Right lung (tissue), 2 donors: ENCODE measurements at regions not wholly inside any gene's neighbourhood (a gene's known extent, or its start where the extent isn't known, plus 50 kb on each side); places are given as distances from the start of the nearest gene placed in this dataset.
A peak's percentile ranks its signal among the peaks of the same experiment; 100 is the strongest.

ENCODE experiments used
- DNase-seq, 2 donors: peaks; one replicate each; pipeline ENCODE4 v3.0.0-alpha.2; 2013

DNA sequence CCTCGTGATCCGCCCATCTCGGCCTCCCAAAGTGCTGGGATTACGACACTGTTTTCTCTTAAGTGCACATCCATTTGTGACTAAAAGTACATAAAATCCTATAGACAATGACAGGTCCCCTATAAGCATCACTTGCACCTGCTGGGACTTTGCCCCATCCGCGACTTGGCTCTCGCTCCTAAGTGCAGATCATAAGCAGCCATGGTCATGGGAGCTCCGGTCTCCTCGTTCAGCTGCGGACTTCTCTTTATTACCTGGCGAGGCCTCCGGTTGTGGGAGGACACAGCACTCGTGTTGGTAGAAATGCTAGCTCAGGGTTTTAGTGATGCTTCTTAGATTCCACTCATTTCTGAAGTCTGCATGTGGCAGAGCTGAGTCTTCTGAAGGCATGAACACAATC, 92.7 kb upstream of the ST6GAL2 start:
- no peak for DNase-seq

DNA sequence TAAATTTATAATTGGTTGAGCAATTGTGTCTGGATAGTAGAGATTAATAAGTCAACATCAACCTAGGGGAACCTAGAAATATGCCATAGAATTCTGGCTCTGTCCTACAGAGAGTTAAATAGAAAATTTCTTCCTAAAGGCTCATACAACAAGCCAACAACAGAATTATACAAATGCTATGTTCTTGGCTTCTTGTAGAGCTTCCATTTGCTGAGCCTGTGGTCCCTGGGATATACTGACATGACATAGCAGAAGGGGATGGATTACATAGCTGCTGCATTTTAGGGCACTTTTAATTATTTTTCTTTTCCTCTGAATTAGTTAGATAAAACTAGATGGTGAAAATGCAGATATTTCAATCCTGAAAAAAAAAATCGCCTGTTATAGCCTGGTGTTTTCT, 95.5 kb upstream of the ST6GAL2 start:
- no peak for DNase-seq

DNA sequence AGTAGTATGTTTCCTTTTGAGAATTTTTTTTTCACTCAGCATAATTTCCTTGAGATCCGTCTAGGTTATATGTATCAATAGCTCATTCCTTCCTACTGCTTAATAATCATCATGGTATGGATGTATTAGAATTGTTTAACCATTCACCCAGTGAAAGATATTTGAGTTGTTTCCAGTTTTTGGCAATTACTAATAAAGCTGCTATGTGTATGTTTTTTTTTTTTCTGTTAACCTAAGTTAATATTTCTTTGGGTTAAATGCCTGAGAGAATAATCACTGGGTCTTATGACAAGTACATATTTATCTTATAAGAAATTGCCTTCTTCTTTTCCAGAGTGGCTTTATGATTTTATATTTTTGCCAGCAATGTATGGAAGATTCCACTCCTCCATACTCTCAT, 96.4 kb upstream of the ST6GAL2 start:
- DNase-seq, result no peak

GRCh38 chr2:106983305-106983704, 97.3 kb upstream of the ST6GAL2 start:
- no peak for DNase-seq

DNA sequence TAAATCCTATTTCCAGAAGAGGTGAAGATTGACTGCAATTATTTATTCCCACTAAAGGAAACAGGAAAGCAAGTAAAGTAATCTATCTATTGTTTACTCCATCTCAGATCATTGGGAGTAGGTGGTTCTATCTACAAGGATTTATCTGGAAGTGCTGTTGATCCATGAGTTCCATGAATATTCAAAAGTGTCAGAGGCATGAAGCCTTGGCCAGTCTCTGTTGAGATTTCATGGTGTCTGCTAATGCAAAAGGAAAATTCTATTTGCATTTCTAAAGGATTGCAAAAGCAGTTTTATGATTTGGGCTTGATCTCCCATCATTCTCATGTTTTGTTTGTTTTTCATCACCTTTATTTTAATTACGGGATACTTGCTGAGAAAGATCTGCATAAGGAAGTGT, 102.4 kb upstream of the ST6GAL2 start:
- no peak for DNase-seq

DNA sequence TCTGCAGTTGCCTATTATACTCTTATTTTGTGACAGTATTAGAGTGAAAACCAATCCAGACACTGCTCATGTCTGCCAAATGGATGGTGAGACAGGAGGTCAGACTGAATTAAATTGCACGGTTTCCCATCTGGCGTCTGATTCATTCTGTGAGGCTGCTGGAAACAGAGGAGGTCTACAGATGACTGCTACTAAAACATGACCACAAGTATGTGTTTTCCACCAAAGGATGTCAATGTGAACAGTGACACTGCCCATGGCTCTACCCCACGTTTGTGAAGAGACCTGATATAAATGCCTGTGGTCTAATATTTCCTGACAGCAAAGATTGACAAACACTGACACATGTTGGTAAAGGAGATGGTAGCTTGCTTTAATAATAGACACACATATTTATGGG, 104.3 kb upstream of the ST6GAL2 start:
- no peak for DNase-seq

- no peak for DNase-seq
Observed at GRCh38 chr2:106991866-106992265, 105.9 kb upstream of the ST6GAL2 start.

DNA sequence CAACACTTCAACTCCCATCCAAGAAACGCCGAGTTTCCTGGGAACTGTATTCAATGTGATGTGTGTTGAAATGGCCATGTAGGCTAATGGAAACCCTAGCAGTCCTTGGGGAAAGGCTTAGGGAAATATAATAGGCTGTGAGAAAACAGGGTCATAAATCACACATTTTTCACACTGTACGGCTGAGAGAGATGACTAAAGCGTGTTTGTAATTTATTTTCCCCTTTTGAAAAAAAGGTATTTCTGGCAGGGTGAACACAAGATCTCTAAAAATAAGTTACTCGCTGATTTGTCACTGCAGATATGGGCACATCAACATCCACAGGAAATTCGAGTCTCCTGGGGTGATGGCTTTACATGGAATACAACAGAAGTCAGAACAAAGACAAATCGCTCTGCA, 109.6 kb upstream of the ST6GAL2 start:
- DNase-seq, result no peak

DNA sequence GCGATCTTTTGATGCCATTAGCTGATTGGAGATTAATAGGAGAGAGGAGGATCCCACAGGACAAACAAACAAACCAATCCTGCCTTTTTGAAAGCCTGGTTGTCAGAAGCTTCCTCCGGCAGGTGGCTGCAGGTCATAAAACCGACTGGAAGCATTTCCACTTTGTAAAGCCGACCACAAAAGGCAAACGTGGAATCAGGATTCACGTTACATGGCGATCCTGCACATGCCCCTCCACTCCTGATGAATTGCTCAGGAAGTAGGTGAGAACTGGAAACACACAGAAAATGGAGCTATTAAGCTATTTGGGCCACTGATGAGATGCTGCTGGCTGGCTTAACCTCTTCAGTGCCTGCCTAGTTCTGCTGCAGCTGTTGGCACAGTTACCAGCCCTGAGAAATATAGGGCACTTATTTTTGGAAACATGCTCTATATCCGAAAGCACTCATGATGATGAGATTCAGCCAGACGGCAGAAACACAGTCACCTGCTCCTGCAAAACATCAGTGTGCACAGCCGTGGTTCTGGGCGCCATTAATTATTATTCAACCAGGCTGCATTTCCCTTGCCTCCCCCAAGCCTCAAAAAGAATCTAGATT, 110.3 kb upstream of the ST6GAL2 start:
- DNase-seq, result no peak

GRCh38 chr2:106997204-106997603, 111.2 kb upstream of the ST6GAL2 start:
- no peak for DNase-seq

- peak; percentile 2 to 18 for DNase-seq
Observed at GRCh38 chr2:107001062-107001461, 115.1 kb upstream of the ST6GAL2 start.

DNA sequence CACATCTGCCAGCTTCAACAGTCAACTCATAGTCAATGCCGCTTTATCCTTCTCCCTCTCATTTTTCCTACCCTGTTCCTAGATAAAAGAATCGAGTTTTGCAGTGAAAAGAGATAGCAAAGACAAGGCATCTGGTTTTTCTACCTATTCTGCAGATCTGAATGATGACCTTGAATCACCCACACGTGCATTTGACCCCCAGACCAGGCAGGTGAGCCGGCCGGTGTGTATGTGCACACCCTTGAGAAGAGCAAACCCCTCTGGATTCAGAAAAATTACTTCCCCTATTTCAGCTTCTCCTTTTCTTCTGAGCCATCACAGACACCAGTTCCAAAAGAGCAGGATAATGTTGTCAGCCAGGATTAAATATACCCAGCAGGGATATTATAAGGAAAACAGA, 115.6 kb upstream of the ST6GAL2 start:
- no peak for DNase-seq

DNA sequence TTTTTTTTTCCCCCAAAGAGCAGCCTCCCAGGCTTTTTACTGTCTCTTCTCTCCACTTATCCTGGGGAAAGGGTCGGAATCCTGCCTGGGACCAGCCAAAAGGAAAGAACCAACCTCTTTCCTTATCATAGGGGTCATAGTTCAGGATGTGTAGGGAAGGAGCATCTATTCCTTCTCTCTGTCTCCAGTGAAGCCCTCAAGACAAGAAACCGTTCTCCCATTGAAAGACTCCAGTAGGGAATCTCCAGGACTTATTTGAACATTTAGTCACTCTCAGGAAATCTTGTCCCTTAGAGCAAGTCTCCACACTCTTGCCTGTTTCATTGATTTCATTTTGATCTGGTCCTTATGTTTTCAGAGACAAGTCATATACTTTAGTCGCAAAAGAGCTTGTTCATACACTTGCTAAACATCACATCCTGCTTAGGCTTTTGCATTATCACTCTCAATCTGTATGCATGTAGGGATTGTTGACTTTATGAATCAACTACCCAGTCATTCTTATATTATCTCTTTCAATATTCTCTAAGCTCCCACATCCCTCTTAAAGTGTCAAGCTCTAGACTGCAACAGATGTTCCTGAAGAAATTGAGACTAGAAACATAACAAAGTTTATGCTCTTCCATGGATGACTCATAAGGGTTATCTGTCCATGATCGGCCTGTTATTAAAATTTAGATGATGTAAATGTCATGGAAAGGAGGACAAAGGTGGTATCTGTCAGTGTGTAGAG, 116.2 kb upstream of the ST6GAL2 start:
- no peak for DNase-seq

- DNase-seq, result no peak
Observed at GRCh38 chr2:107002735-107003134, 116.8 kb upstream of the ST6GAL2 start.

- no peak for DNase-seq
Observed at GRCh38 chr2:107005853-107006252, 119.9 kb upstream of the ST6GAL2 start.

DNA sequence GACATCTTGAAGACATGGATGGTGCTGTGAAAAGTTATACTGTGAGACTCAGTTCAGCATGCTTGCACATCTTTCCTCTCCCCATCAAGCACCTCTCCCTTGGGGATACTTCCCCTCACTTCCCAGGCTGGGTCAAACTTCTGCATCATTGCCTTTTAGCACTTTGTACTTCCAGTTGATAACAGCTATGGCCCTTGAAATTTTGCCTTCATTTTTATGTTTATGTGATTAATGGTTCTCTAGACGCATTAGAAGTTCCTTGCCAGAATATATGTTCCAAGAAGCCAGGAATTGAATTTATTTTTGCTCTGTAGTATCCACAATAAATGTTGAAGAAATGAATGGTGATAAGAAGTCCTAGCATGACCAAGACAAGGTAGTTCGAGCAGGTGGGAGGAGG, 120.9 kb upstream of the ST6GAL2 start:
- DNase-seq, result no peak

GRCh38 chr2:107007927-107008326, 122.0 kb upstream of the ST6GAL2 start:
- DNase-seq, result no peak

GRCh38 chr2:107008843-107009242, 122.9 kb upstream of the ST6GAL2 start:
- no peak for DNase-seq

- no peak for DNase-seq
Observed at GRCh38 chr2:107009275-107009674, 123.3 kb upstream of the ST6GAL2 start.

DNA sequence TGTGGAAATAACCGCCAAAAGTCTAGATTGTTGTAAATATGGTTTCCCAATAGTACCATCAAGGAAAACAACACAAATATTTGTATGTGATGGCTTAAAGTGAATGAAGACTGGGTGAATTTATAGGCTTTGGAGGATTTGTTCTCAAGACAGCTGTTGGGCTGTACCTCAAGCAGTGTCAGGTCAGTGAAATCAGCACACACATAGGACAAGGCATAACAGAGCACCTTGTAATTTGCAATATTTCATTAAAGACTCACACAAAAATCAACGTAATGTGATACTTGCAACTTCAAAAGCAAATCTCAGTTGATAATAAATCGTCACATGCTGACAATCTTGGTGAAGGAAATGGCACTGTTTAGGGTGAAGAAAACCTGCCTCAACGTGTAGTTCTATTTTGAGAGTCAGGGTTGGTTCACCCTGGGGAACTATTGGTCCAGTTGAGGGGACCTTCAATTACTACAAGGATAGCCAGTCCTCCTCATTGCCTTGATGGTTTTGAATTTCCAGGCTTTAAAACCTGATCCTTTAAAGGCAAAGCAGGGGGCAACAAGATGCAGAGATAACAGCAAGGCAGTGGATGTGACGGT, 126.8 kb upstream of the ST6GAL2 start:
- no peak for DNase-seq

DNA sequence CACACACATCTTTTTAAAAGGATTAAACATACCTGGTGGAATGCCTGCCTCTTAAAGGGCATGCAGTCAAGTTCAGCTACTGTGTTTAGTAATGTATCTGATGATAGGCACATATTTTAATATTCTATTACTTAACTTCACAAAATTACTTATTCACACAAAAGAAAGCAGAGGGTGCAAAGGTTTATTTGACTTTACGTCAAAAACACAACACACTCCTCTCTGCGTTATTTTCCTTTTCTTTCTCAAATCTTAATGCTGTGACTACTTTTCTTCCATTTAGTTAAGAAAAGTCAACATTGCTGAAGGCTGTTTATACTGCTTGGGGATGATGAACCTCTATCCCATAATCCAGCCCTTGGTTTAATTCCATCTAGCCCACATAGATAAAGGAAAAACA, 127.9 kb upstream of the ST6GAL2 start:
- DNase-seq, result no peak

DNA sequence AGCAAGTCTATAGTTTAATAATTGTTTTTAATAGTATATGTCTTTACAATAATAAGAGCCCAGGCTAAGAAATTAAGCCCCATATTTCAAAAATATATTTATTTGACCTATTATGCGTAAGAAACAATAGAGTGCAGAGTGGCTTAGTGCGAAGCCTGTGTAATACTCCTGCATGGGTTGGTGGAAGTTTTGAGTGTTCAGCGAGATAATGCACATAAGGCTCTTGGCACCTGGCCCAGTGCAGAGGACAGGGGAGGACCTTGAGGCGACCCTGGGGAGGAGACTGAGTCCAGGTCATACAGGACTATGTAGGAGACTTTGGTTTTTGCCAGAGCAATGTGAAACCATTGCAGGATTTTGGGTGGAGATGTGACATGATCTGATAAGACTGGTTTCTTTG, 132.4 kb upstream of the ST6GAL2 start:
- DNase-seq, result no peak

- no peak for DNase-seq
Observed at GRCh38 chr2:107020392-107020791, 134.4 kb upstream of the ST6GAL2 start.

- no peak for DNase-seq
Observed at GRCh38 chr2:107024269-107024668, 138.3 kb upstream of the ST6GAL2 start.
